GM12864 (cell line): ENCODE measurements at regions not wholly inside any gene's neighbourhood (a gene's known extent, or its start where the extent isn't known, plus 50 kb on each side); places are given as distances from the start of the nearest gene placed in this dataset.

Experiments
- DNase-seq: peaks from one replicate; pipeline ENCODE4 v3.0.0-alpha.2; 2011; ENCODE audit warnings: low read depth
- H3K4me3 ChIP-seq: 2 replicates; pipeline ENCODE4 v1.5.1; 2011; ENCODE audit warnings: mild to moderate bottlenecking, low read depth, low read length, control low read depth
- TF ChIP-seq, protein P1 (sequence below): IDR thresholded peaks from 2 replicates; pipeline ENCODE4 v1.5.1; 2011; ENCODE audit warnings: low read depth, mild to moderate bottlenecking, moderate library complexity, low read length, control low read depth, inconsistent platforms; ENCODE audit errors: missing control alignments

DNA sequence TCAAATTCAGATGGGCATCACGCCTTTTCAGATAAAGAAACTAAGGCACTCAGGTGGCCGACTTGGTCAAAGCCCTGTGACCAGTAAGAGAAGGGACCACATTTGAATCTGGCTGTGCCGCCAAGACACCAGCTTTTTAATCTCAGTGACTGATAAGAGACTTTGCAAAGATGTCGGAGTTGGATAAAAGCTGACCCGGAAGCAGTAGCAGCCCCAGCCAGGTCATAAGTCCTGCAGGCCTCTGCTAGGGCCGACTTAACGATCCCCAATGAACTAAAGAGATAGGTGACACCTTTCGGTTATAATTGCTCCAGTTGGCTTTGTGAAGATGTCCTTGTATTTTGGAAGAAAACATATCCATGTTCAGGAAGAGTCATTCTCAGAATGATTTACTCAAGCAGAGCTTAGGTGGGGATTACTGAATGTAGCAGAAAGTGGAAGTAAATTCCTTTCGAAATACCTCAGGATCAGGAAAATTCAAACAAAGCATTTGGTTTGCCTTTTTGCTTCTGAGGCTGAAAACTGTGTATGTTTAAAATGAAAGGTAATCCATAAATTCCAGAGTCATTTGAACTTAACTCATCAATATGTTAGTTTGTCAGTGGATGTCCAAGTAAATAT lies 164.2 kb upstream of the PITRM1 start:
- TF ChIP-seq, protein P1, sequence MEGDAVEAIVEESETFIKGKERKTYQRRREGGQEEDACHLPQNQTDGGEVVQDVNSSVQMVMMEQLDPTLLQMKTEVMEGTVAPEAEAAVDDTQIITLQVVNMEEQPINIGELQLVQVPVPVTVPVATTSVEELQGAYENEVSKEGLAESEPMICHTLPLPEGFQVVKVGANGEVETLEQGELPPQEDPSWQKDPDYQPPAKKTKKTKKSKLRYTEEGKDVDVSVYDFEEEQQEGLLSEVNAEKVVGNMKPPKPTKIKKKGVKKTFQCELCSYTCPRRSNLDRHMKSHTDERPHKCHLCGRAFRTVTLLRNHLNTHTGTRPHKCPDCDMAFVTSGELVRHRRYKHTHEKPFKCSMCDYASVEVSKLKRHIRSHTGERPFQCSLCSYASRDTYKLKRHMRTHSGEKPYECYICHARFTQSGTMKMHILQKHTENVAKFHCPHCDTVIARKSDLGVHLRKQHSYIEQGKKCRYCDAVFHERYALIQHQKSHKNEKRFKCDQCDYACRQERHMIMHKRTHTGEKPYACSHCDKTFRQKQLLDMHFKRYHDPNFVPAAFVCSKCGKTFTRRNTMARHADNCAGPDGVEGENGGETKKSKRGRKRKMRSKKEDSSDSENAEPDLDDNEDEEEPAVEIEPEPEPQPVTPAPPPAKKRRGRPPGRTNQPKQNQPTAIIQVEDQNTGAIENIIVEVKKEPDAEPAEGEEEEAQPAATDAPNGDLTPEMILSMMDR = no peak
- no peak overlapping the region for H3K4me3 ChIP-seq
- DNase-seq = no peak

DNA sequence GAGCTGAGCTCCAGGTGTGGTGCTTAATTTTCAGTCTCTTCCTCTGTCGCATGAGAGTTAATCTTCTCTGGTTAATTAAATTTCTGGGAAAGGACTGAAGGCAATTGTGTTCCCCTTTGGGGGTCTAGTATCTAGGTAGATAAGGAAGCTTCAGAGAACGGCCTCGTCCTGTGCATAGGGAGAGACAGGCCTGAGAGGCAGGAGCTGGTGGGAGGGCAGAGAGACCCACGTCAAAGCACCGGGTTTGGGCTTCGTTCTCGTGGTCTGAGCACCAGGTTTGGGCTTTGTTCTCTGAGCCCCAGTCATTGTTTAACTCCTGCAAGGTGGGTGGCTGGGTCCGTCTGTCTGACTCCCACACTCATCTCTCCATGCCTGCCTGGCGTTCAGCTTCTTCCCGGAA lies 160.8 kb upstream of the PITRM1 start:
- DNase-seq = no peak
- H3K4me3 ChIP-seq = no peak overlapping the region
- TF ChIP-seq, protein P1 = no peak

DNA sequence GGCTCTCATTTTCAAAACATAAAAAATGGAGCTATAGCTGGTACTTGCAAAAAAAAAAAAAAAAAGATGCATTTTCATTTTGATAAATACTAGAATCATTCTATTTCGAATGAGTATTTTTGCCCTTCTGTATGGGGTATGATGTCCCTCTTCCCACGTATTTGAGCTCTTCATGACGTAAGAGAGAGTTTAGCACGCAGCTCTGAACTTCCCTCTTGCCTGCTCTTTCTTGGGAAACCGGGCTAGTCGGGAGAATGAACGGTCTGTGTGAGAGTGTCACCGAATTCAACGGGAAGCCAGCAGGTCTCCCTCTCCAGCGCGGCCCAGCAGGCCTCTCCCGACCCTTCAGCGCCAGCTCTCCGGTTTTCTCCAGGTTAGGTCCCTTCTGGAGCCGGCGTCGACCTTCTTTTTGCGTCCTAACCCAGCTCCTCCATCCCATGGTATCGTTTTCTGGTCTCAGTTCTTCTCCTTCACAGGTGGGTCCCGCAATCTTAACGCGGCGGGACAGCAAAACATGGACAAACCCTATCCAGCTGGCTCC lies 159.2 kb upstream of the PITRM1 start:
- TF ChIP-seq, protein P1 = no peak
- no peak for DNase-seq
- no peak overlapping the region for H3K4me3 ChIP-seq

DNA sequence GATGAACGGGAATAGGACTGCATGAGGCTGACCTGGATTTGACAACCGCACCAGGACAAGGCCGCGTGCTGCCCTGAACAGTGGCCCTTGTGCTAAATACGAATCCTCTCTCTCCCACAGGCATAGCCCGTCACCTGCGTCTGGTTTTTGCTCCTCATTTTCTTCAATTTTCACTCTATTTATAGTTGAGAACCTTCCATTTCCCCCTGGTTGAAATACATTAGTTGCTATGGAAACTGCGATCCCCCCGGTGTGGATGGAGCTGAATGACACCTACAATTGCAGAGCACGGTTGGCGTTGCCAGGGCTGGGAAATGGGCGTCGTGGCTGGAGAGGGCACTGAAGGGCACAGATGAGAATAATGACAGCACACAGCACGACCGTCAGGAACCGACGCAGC lies 158.6 kb upstream of the PITRM1 start:
- TF ChIP-seq, protein P1 = no peak
- DNase-seq = no peak
- no peak overlapping the region for H3K4me3 ChIP-seq

DNA sequence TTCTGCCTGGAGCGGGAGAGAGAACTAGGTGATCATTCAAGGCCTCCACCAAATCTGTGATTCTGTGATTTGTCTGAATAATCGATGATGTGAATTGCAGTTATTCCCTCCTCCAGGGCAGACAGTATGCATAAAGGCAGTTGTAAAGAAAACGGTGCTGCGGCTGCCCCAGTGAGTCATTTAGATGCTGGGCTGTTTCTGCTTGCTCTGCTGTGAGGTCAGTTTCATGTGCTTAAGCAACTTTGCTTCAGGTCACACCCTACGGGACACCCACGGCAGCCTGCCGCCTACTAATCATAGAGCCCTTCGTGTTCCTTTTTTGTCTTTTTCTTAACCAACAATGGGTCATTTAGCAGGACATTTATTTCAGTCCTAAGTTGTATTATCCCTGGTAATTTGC lies 158.1 kb upstream of the PITRM1 start:
- TF ChIP-seq, protein P1 = no peak
- H3K4me3 ChIP-seq = no peak overlapping the region
- DNase-seq = no peak

DNA sequence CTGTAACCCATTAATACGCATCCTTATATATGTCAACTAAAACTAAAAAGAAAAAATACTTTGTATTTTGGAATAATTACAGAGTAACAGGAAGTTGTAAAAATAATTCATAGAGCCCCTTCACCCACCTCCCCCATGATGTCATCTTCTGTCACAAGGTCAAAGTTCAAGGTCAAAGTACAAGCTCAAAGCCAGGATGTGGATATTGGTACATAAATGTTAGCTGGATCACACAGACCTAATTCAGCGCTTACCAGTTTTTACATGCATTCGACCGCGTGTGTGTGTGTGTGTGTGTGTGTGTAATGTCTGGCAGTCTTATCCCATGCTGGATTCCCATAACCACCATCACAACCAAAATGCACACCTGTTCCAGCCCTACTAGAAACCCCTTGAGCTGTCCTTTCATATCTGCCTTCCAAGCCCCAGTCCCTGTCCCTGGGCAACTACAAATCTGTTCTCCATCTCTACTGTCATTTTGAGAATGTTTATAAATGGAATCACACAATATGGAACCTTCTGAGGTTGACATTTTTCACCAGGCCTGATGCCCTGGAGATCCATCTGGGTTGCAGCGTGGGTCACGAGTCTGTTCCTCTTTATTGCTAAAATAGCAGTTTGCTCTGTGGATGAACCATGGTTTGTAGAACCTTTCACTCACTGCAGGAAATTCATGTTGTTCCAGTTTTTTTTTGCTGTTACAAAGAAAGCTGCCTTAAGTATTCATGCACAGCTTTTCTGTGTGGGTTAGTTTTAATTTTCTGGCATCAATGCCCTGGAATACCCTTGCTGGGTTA lies 153.6 kb upstream of the PITRM1 start:
- H3K4me3 ChIP-seq = no peak overlapping the region
- TF ChIP-seq, protein P1 = no peak
- no peak for DNase-seq
